ENCODE measurements at regions not wholly inside any gene's neighbourhood (a gene's known extent, or its start where the extent isn't known, plus 50 kb on each side); places are given as distances from the start of the nearest gene placed in this dataset.
"Not testable (repeated sequence)": the region's sequence is repeated elsewhere in the genome, so short reads cannot be mapped to it uniquely, and the experiment has no call there.

DNA sequence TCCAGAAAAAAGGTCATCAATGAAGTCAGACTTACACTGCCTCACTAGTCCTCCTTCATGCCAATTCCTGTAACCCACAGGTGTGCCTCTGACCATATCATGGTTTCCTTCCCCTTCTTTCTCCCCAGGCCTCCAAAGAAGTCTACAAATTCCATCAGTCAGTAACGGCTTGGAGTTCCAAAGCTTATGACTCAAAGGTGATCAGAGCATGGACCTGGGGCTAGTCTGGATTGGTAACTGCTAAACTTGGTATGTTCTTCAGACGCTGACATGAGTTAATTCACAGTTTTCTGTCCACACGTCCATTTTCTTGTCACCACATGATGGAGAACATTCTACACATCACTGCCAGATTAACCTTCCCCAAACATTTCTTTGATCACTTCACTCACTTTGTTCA is 560.4 kb downstream of the ETNK1 start:
- no peak for DNase-seq

DNA sequence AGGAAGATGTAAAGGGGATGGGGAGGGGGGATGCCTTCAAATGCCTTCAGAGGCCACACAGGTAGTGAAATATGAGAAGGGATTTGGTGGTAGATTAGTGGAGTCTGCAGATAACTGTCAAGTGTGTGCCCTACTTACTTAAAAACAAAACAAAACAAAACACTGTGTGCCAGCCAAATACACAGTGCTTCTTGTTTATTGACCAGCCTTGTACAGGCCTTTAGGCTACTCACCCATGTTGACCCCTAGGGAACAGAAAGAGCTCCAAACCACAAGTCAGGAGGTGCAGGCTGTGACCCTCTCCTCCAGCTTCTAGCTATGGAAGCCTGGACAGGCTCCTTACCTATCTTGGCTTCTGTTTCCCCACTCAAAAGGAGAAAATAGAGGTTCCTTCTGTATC is 562.0 kb downstream of the ETNK1 start:
- no peak for DNase-seq

DNA sequence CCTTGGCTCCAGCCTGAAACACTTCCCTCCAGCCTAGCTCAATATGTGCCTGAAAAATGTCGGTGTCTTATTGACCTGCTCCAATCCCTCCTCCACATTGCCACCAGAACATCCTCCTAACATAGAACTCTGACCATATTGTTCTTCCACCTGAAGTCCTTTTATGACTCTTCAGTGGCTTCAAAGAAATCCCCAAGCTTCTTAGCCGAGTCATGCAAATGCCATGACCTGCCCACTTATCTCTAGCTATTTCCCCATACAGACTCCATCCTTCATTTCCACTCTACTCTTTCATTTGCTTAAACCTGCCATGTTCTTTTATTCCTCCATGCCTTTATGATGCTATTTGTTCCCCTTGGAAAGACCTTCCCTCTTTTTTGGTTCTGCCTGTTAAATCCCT is 568.6 kb downstream of the ETNK1 start:
- DNase-seq, result no peak

DNA sequence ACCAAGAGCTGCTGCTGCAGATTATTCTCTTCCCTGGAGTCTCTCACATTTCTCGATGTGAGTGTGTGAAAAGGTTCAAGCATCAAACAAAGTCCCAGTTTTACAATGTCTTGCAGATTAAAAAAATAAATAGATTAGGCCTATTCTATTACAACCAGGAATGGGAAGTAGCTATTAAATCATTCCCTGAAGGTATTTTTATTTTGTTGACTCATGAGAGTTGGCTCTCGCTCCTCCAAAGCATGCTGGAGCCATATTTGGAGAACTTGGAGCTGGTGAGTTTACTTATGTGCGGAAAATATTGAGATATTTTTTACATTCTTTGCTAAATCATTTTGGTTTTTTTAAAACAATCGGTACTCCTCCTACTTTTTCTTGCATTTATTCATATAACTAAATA is 572.3 kb downstream of the ETNK1 start:
- no peak for DNase-seq

GRCh38 chr12:23202728-23203127 is 577.8 kb downstream of the ETNK1 start:
- no peak for DNase-seq

DNA sequence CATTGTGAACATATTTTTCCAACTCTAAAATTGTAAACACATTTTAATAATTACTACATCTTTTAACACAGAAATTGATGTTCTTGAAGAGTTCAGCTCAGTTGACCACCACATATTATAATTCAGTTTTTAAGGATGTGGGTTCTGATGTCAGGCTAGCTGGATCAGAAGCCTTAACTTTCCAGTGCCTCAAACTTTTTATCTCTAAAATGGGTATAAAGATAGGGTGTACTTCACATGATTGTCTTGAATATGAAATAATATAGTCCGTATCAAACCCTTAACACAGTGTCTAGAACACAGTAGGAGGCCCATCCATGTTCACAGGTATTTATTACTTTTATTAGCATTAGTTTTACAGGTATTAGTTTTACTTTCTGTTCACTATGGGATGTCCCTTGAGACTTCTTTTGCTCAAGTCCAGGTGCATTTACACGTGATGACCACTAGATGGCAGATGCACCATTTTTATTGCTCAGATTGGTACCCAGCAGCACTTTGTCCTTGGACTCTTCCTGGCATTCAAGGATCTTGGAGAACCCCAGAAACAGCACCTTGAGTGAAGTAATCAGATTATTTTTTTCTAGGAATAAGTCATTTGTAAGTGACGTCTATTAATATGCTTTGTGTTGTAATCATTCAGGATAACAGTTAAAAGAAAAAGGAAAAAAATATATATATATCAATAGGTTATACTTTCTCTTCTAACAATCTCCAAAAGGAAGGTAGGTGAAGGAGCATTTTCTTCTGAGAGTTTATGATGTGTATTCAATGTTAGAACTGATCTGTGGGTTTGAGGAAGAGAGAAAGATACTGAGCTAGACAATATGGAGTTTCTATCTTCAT is 580.2 kb downstream of the ETNK1 start:
- DNase-seq, result no peak

DNA sequence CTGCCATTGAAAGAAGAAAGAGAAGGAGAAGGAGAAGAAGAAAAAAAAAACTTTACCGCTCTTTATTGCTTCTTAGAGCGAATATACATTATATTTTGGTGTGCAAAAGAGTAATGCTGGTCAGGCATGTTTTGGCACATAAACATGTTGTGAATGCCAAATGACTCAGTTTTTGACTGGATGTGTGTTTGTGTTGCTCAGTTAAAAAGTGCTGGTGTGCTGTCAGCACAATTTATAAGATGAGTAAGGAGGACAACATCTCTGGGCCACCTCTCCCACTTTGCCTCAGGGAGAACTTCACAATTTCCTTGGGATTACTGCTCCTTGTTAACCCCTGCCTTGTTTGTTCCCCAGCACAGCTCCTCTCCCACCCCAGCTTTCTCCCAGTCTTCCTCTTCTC is 584.8 kb downstream of the ETNK1 start:
- DNase-seq, result no peak

DNA sequence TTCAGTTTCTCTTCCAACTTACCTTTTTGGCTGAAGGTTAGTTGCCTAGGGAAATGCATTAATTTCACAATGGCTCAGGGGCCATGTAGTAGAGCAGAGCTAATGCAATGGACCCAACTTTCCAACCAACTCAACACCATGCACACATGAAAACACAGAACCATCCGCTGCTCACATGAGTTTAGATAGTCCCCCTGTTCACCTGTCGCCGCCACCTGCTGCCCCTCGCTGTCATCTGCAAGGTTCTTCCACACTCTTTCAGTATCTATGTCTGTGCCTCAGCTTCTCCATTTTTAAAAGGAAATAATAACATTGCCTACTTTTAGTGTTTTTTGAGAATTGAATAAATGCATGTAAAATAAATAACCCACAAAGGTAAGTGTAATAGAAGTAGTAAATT is 585.6 kb downstream of the ETNK1 start:
- no peak for DNase-seq

DNA sequence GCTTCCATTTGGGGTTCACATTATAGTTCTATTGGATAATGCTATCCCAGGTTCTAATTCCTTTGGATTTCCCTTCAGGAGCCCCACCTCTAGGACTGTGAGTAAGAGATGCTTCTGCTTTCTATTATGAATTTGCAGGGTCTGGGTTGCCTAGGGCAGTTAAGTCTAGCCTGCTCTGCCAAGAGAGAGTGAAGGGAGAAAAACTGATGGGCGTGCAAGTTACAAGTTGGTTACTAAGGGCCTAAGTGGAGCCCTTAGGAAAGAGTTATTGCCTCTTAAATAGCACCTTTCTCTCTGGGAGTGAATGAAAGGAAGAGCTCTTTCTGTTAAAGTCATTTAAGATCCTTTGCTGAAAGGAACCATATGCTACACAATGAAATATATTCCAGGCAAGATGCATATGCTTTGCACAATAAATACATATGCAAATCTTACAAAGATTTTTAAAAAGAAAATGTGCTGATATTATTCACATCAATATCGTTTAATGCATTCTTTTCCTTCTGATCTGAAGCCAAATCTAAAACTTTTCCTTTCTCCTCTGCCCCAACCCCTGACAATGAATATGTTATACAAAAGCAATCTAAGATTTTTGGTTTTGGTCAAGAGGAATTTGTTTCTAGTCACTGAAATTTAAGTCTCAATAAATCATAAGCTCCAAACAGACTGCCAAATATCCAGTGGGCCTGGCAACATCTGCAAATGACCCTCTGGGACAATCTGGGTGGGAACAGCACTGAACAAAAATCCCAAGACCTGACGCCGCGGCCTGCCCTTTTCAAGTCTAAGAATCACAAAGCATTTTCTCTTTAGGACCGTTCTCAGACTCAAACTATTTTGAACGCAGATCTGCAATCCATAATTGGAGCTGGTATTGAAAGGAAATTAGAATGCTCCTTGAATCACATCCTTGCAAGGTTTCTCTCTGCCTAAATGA is 586.7 kb downstream of the ETNK1 start:
- no peak for DNase-seq

DNA sequence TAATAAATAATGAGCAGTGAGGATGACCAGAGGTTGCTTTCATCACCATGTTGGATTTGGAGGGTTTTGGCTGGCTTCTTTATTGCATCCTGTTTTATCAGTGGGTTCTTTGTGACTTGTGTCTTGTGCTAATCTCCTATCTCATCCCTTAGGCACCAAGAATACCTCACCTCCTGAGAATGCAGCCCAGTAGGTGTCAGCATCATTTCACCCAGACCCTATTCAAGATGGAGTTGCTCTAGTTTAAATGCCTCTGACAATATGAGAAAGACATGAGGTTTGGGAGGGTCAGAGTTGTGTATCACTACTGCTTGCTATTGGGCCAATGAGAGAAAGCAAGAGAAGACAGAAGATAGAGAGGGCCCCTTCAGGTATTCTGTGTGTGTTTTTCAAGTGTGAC is 592.2 kb downstream of the ETNK1 start:
- no peak for DNase-seq

- DNase-seq, result peak; percentile 77
Observed at GRCh38 chr12:23217667-23218066, 592.7 kb downstream of the ETNK1 start.

DNA sequence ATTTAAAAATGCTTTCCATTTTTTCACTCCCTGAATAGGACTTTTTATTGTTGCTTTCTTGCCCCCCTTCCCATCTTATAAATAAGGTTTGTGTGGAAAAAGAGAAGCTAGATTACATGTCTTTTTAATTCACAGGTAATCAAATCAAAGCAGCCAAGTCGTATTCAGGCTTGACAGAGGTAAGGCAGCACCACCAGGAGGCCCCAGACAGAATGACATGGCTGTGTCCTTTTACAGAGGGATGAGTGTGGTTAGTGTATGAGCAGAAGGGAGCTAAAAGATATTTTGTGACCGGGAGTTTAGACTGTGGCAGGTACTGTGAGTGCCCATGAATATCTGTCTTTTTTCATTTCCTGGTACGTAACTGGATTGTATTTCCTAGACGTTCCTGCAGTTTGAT is 596.1 kb downstream of the ETNK1 start:
- no peak for DNase-seq

DNA sequence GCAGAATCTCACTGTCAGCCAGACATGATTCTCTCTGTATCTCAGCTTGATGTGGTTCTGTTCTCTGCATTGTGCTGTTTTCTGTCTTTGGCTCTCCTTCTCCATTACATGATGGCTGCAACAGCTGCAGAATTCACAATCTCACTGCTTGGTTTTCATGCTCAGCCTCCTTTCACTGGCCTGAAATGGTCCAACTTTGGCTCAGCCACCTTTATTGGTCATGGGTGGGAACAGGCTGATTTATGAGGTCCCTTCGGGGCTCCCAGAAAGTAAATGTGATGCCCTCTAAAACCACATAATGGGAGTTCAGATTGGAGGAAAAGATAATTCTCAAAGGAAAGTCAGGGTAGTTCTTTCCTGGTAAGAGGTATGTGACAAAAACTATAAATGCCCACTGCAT is 597.0 kb downstream of the ETNK1 start:
- DNase-seq, result no peak

- no peak for DNase-seq
Observed at GRCh38 chr12:23222801-23223200, 597.8 kb downstream of the ETNK1 start.

DNA sequence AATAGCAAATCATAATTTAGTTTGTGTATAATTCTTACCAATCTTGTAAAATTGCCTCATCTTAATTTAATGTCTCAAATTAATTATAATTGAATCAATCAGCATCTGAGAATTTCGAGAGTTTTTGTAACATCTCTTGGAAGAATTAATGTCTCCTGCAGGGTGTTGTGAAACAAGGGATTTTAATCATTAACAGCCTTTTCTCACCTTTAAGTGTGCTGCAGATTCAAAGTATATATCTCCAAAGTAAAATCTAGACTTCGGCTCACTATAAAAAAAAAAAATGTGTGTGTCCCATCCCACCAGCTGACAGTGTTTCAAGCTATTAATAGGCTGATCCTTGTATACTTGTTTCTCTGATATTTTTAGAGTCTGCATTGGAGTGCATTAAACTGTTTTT is 603.1 kb downstream of the ETNK1 start:
- DNase-seq, result no peak

GRCh38 chr12:23230899-23231298 is 605.9 kb downstream of the ETNK1 start:
- DNase-seq, result no peak

GRCh38 chr12:23236066-23236780 is 611.3 kb downstream of the ETNK1 start:
- DNase-seq, result no peak

DNA sequence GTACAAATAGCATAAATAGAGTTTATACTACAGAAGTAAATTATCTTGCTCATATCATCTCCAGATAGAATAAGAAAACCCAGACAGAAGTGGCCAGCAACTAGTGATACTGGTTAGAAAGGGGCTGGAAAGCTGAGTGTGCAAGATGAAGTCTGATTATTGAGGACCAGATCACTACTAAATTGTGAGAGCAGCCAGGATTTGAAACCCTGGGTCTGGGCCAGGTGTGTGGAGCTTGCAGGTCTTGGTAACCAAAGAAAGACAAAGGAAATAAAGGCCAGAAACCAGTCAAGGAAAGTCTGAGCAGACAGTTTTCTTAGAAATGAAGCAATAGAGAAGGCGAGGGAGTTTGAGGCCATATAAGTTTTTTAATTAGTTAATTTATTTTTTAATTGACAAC is 611.8 kb downstream of the ETNK1 start:
- DNase-seq, result no peak

DNA sequence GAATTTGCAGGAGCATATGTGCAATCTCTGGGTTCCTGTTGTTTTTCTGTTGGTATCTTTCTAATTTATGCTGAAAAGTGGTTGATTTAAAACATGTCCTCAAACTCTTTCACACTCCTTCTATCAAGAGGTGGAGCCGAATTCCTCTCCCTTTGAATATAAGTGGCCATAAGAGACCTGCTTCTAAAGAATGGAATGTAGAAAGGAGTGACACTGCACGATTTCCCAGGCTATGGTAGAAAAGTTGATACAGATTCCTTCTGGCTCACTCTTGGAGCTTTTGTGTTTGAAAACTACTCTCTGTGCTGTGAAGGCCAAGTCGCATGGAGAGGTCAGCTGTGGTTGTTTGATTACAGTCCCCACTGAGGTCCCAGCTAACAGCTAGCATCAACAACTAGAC is 613.2 kb downstream of the ETNK1 start:
- no peak for DNase-seq

DNA sequence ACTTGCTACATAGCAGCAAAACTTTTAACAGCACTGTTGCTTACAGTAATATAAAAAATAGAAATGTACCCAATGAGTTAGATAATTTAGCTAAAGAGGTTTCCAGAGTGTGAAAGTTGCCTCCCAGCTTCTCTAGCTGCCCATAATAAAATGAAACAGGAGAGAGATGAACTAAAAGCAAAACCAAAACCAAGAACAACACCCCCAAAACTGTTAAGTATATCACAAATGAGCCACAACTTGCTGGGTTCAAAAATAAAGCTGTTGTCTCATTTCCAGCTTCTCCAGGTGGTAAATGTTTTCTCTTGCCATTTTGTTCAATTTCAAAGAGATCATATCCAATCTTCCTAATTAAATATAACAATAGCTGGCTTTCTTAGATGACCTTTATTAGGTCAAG is 614.0 kb downstream of the ETNK1 start:
- DNase-seq, result no peak

DNA sequence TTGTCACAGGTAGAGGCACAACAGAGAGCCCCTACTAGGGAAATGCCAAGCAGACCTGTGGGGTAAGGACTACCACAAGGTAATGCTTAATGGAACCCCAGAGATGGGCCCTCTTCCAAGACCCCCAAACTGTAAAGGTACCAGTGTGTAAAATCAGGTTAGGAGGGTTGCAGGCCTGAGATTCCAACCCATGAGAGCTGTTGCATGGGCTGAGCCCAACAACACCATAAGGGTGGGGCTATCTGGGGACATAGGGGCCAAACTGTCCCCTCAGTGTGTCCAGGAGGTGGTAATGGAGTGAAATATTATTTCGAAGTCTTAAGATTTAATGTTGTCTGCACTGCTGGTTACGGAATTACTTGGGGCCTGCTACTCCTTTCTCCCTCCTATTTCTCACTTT is 620.2 kb downstream of the ETNK1 start:
- no peak for DNase-seq

DNA sequence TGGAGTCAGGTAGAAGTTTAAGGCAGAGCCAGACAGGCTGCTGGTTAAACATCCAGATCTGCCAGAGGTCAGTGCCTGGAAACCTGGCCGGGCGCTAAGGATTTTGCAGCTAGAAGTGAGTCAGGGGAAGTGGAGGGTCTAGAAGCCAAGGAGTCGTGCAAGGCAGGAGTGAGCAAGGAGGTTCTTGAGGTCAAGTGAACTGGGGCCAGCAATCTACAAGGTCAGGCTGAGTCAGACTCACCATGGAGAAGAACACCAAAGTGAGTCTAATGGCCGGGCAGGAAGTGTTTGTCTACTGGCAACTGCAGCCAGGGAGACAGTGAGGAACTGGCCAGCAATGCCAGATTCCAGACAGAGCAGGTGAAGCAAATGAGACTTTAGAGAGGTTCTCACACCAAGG is 628.2 kb downstream of the ETNK1 start:
- no peak for DNase-seq

DNA sequence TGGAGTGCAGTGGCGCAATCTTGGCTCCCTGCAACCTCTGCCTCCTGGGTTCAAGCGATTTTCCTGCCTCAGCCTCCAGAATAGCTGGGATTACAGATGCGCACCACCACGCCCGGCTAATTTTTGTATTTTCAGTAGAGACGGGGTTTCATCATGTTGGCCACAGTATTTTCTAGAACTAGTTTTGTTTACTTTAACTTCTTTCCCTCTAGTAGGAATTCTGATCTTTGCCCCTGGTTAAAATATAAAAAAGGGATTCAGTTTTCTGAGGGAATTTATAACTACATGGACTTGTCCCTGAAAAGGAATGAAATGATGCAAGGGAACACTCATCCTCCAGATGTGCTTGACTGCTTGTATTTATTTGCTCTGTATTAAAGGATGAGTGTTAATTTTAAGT is 628.9 kb downstream of the ETNK1 start:
- not testable (repeated sequence) for DNase-seq
